T-cell (primary cell): ENCODE measurements at regions not wholly inside any gene's neighbourhood (a gene's known extent, or its start where the extent isn't known, plus 50 kb on each side); places are given as distances from the start of the nearest gene placed in this dataset.

Experiments used
- ATAC-seq, 4 experiments: fragments of 200-7000 bp in 3 of 4; fragments of 150-1000 bp in 1 of 4; cut with Tn5 transposase; replicated peaks in 1 of 4; 1 replicate in 3 of 4; 2 replicates in 1 of 4; pipeline ENCODE4 v1.10.0; 2021; ENCODE audit warnings: moderate library complexity in 3 of 4, mild to moderate bottlenecking in 2 of 4, moderate number of reproducible peaks in 1 of 4
- CTCF ChIA-PET, 2 donors: fragments of 300-600 bp; sonication (Branson Sonifier 250); formaldehyde crosslinking; loops; one replicate each; lab custom pipeline; 2022; ENCODE audit warnings: antibody characterized with exemption in 2 of 2; lab: Charles Lee
- POLR2A ChIA-PET, 2 donors: fragments of 300-600 bp; sonication (Branson Sonifier 250); formaldehyde crosslinking; loops; one replicate each; lab custom pipeline; 2022; ENCODE audit warnings: antibody characterized with exemption in 2 of 2; lab: Charles Lee
- DNase-seq, 35 experiments: peaks; one replicate each; pipeline versions ENCODE4 v3.0.0 to v3.0.0-alpha.2; 2013 to 2023
- H3K27ac ChIP-seq: one replicate; pipeline ENCODE4 v1.5.1; 2013; ENCODE audit warnings: low read length
- H3K27me3 ChIP-seq, 2 experiments: replicated peaks in 1 of 2; 1 replicate in 1 of 2; 2 replicates in 1 of 2; pipeline versions ENCODE4 v1.6.1 to v1.7.0; 2013; ENCODE audit warnings: low read length in 1 of 2, mixed read lengths in 1 of 2; ENCODE audit not compliant: control insufficient read depth in 2 of 2, insufficient read depth in 2 of 2; ENCODE audit errors: extremely low read depth in 1 of 2
- H3K36me3 ChIP-seq, 2 donors: 1 replicate in 1 of 2; 2 replicates in 1 of 2; pipeline versions ENCODE4 v1.6.1 to v1.7.0; 2013; ENCODE audit warnings: low read length in 1 of 2; ENCODE audit not compliant: control insufficient read depth in 2 of 2, insufficient read depth in 1 of 2; ENCODE audit errors: extremely low read depth in 1 of 2
- H3K4me1 ChIP-seq, 2 experiments: 1 replicate in 1 of 2; 2 replicates in 1 of 2; pipeline versions ENCODE4 v1.6.1 to v1.7.0; 2013; ENCODE audit warnings: low read length in 2 of 2, mixed read lengths in 1 of 2; ENCODE audit not compliant: insufficient read depth in 2 of 2, control insufficient read depth in 1 of 2; ENCODE audit errors: extremely low read depth in 1 of 2
- H3K4me3 ChIP-seq, 2 donors: 1 replicate in 1 of 2; 2 replicates in 1 of 2; pipeline versions ENCODE4 v1.5.1 to v1.7.0; 2013; ENCODE audit warnings: mild to moderate bottlenecking in 2 of 2, low read length in 1 of 2, moderate library complexity in 1 of 2; ENCODE audit not compliant: control insufficient read depth in 1 of 2; ENCODE audit errors: extremely low read depth in 1 of 2
- H3K9me3 ChIP-seq: 2 replicates; pipeline ENCODE4 v1.7.0; 2013
- H3K27ac Mint-ChIP-seq, 2 donors: one replicate each; pipeline ENCODE4 v1.8.0; 2020 to 2021; ENCODE audit warnings: mild to moderate bottlenecking in 2 of 2, mixed read lengths in 2 of 2
- H3K27me3 Mint-ChIP-seq, 2 donors: one replicate each; pipeline ENCODE4 v1.8.0; 2021 to 2022; ENCODE audit warnings: mixed read lengths in 2 of 2
- H3K36me3 Mint-ChIP-seq: one replicate; pipeline ENCODE4 v1.8.0; 2021; ENCODE audit warnings: mixed read lengths
- H3K4me1 Mint-ChIP-seq, 3 donors: one replicate each; pipeline ENCODE4 v1.8.0; 2020 to 2022; ENCODE audit warnings: mixed read lengths in 3 of 3, mild to moderate bottlenecking in 1 of 3
- H3K4me3 Mint-ChIP-seq, 3 donors: one replicate each; pipeline ENCODE4 v1.8.0; 2020 to 2022; ENCODE audit warnings: mild to moderate bottlenecking in 3 of 3, mixed read lengths in 3 of 3, moderate library complexity in 3 of 3
- H3K9me3 Mint-ChIP-seq, 3 donors: one replicate each; pipeline ENCODE4 v1.8.0; 2020 to 2022; ENCODE audit warnings: mixed read lengths in 3 of 3
- WGBS: methylation state at CpG from one replicate; pipeline ENCODE4 v1.1.5; 2013; ENCODE audit warnings: missing lambda C conversion rate; ENCODE audit not compliant: insufficient coverage; 5-methylcytosine and 5-hydroxymethylcytosine counted together

- Mint-ChIP-seq H3K27me3 (no peaks in the 10 kb centered on the region), H3K4me1 (no peaks in the 10 kb centered on the region), H3K4me3 (no peak overlapping the region), H3K27ac (no peak overlapping the region), H3K36me3 (no peaks in the 10 kb centered on the region), H3K9me3 (peaks cover 11 to 21% (median 18%) of the 10 kb centered on the region in 3 donors)
- no peaks in the 10 kb centered on the region for H3K36me3 ChIP-seq
- ChIA-PET POLR2A (no interaction called here), CTCF (no interaction called here)
- peaks cover 3% of the 10 kb centered on the region for H3K9me3 ChIP-seq
- no peak overlapping the region for H3K27ac ChIP-seq
- no CpG with 5 or more reads among the region's 3 CpGs for WGBS
- DNase-seq: no peak
- no peaks in the 10 kb centered on the region for H3K27me3 ChIP-seq
- no peak overlapping the region for H3K4me3 ChIP-seq
- H3K4me1 ChIP-seq: no peaks in the 10 kb centered on the region
- no peak for ATAC-seq
Observed at GRCh38 chr5:51734677-51735076, 351.4 kb downstream of the ISL1 start.

DNA sequence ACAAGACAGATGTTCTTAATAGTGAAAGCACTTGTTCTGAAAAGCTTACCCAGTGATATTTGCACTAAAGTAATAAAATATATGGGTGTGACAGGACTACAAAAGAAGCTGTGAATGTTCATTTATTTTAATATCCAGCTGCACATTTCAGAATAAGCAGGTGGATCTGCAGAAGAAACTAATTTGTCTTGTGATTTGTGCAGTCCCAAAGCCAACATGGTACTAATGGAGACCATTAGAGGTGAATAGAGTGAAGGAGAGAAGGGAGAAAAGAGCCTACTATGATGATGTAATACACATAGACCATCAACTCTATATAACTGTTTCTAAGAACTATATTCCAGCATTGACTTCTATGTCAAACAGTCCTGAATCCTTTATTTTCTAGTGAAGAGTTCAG is 362.8 kb downstream of the ISL1 start:
- ATAC-seq: no peak
- ChIA-PET POLR2A (no interaction called here), CTCF (no interaction called here)
- H3K4me1 ChIP-seq: no peaks in the 10 kb centered on the region
- DNase-seq: no peak
- Mint-ChIP-seq H3K27me3 (no peaks in the 10 kb centered on the region), H3K9me3 (peaks cover 8 to 25% (median 14%) of the 10 kb centered on the region in 3 donors), H3K4me3 (no peak overlapping the region), H3K36me3 (no peaks in the 10 kb centered on the region), H3K4me1 (no peaks in the 10 kb centered on the region), H3K27ac (no peak overlapping the region)
- no peaks in the 10 kb centered on the region for H3K27me3 ChIP-seq
- H3K9me3 ChIP-seq: no peaks in the 10 kb centered on the region
- no peak overlapping the region for H3K4me3 ChIP-seq
- no peak overlapping the region for H3K27ac ChIP-seq
- no peaks in the 10 kb centered on the region for H3K36me3 ChIP-seq

- Histone ChIP-seq H3K4me3 (no peak overlapping the region), H3K4me1 (no peaks in the 10 kb centered on the region), H3K9me3 (no peaks in the 10 kb centered on the region), H3K36me3 (no peaks in the 10 kb centered on the region), H3K27ac (no peak overlapping the region), H3K27me3 (no peaks in the 10 kb centered on the region)
- no peaks in the 10 kb centered on the region for H3K36me3 Mint-ChIP-seq
- POLR2A ChIA-PET: no interaction called here
- no peak for DNase-seq
- H3K4me1 Mint-ChIP-seq: no peaks in the 10 kb centered on the region
- H3K4me3 Mint-ChIP-seq: no peak overlapping the region
- CTCF ChIA-PET: no interaction called here
- H3K27me3 Mint-ChIP-seq: no peaks in the 10 kb centered on the region
- H3K9me3 Mint-ChIP-seq: peaks cover 7 to 17% (median 13%) of the 10 kb centered on the region in 3 donors
- whole genome bisulfite sequencing: no CpG with 5 or more reads among the region's 2 CpGs
- no peak for ATAC-seq
- no peak overlapping the region for H3K27ac Mint-ChIP-seq
Observed at GRCh38 chr5:51748647-51749046, 365.4 kb downstream of the ISL1 start.
